ENCODE measurements at regions not wholly inside any gene's neighbourhood (a gene's known extent, or its start where the extent isn't known, plus 50 kb on each side); places are given as distances from the start of the nearest gene placed in this dataset.

GRCh38 chr2:100207411-100207885, 65.1 kb upstream of the AFF3 start:
- no peaks in the 10 kb centered on the region for H3K4me1 Mint-ChIP-seq (ENCODE audit: low read depth)
- TF ChIP-seq, protein P1, sequence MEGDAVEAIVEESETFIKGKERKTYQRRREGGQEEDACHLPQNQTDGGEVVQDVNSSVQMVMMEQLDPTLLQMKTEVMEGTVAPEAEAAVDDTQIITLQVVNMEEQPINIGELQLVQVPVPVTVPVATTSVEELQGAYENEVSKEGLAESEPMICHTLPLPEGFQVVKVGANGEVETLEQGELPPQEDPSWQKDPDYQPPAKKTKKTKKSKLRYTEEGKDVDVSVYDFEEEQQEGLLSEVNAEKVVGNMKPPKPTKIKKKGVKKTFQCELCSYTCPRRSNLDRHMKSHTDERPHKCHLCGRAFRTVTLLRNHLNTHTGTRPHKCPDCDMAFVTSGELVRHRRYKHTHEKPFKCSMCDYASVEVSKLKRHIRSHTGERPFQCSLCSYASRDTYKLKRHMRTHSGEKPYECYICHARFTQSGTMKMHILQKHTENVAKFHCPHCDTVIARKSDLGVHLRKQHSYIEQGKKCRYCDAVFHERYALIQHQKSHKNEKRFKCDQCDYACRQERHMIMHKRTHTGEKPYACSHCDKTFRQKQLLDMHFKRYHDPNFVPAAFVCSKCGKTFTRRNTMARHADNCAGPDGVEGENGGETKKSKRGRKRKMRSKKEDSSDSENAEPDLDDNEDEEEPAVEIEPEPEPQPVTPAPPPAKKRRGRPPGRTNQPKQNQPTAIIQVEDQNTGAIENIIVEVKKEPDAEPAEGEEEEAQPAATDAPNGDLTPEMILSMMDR (IDR thresholded peaks at IDR 0.05), result no peak
- no peaks in the 10 kb centered on the region for H3K36me3 Mint-ChIP-seq (ENCODE audit: low read depth)
- H3K4me3 Mint-ChIP-seq (ENCODE audit: unreplicated experiment), result no peak overlapping the region
- H3K27ac Mint-ChIP-seq (ENCODE audit: unreplicated experiment), result no peak overlapping the region
- no peaks in the 10 kb centered on the region for H3K9me3 Mint-ChIP-seq (ENCODE audit: low read depth)
- no peak for DNase-seq (ENCODE audit: low spot score)
- H3K27me3 Mint-ChIP-seq (ENCODE audit: low read depth), result no peaks in the 10 kb centered on the region

DNA sequence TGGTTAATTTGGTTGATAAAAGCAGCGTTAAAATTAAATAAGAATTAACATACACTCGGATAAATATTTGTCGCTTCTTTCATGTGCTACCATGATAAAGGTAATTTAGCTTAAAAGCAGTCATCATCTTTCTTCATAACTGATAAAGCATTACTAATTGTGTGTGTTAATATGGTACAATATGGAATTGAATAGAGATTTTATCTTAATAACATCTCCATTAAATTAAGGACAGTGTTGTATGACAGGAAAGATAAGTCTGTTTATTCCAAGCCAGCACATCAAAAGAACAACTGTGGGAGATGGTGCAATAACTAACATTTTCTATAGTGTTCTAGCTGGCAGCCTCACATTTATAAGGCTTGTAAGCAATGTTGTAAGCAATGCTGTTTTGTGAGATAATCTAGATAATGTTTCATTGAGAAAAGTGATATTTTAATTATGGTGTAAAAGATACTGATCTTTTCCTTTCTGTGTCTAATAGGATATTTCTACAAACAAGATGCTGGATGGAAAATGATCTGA, 64.4 kb upstream of the AFF3 start:
- Mint-ChIP-seq H3K4me1 (ENCODE audit: low read depth) (no peaks in the 10 kb centered on the region), H3K36me3 (ENCODE audit: low read depth) (no peaks in the 10 kb centered on the region), H3K9me3 (ENCODE audit: low read depth) (no peaks in the 10 kb centered on the region), H3K27ac (ENCODE audit: unreplicated experiment) (no peak overlapping the region), H3K27me3 (ENCODE audit: low read depth) (no peaks in the 10 kb centered on the region), H3K4me3 (ENCODE audit: unreplicated experiment) (no peak overlapping the region)
- DNase-seq (ENCODE audit: low spot score), result no peak
- TF ChIP-seq, protein P1 (IDR thresholded peaks at IDR 0.05), result no peak

- Mint-ChIP-seq H3K4me3 (ENCODE audit: unreplicated experiment) (no peak overlapping the region), H3K27me3 (ENCODE audit: low read depth) (no peaks in the 10 kb centered on the region), H3K27ac (ENCODE audit: unreplicated experiment) (no peak overlapping the region), H3K4me1 (ENCODE audit: low read depth) (peaks cover 2% of the 10 kb centered on the region), H3K9me3 (ENCODE audit: low read depth) (no peaks in the 10 kb centered on the region), H3K36me3 (ENCODE audit: low read depth) (no peaks in the 10 kb centered on the region)
- no peak for DNase-seq (ENCODE audit: low spot score)
- TF ChIP-seq, protein P1 (IDR thresholded peaks at IDR 0.05), result no peak
Measured at GRCh38 chr2:100205174-100205573, 62.8 kb upstream of the AFF3 start.

DNA sequence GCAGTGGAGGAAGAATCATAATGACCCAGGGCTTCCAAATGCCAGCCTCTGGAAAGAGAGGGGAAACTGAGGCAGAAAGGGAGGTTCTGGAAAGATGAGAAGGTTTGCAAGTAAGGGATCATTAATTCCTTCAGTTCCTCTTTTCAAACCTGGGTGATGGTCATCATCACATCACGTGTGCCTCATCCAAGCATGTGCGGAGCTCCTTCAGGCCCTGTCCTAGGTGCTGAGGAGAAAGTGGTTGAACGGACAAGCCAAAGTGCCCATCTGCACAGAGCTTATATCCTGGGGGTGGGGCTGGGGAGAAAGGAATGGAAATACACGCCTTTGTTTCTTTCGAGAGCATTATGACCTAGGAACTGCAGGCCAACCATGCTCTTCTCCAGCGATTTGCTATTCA, 60.2 kb upstream of the AFF3 start:
- Mint-ChIP-seq H3K4me1 (ENCODE audit: low read depth) (peaks cover 20% of the 10 kb centered on the region), H3K36me3 (ENCODE audit: low read depth) (no peaks in the 10 kb centered on the region), H3K27ac (ENCODE audit: unreplicated experiment) (no peak overlapping the region), H3K4me3 (ENCODE audit: unreplicated experiment) (no peak overlapping the region), H3K9me3 (ENCODE audit: low read depth) (no peaks in the 10 kb centered on the region), H3K27me3 (ENCODE audit: low read depth) (no peaks in the 10 kb centered on the region)
- TF ChIP-seq, protein P1 (IDR thresholded peaks at IDR 0.05), result no peak
- no peak for DNase-seq (ENCODE audit: low spot score)

GRCh38 chr2:100200985-100201384, 58.6 kb upstream of the AFF3 start:
- H3K4me3 Mint-ChIP-seq (ENCODE audit: unreplicated experiment), result no peak overlapping the region
- H3K36me3 Mint-ChIP-seq (ENCODE audit: low read depth), result no peaks in the 10 kb centered on the region
- TF ChIP-seq, protein P1 (IDR thresholded peaks at IDR 0.05), result no peak
- DNase-seq (ENCODE audit: low spot score), result no peak
- no peaks in the 10 kb centered on the region for H3K9me3 Mint-ChIP-seq (ENCODE audit: low read depth)
- H3K27ac Mint-ChIP-seq (ENCODE audit: unreplicated experiment), result no peak overlapping the region
- no peaks in the 10 kb centered on the region for H3K27me3 Mint-ChIP-seq (ENCODE audit: low read depth)
- peaks cover 33% of the 10 kb centered on the region for H3K4me1 Mint-ChIP-seq (ENCODE audit: low read depth)

Data from chondrocyte (in vitro differentiated cells).